HT1080 (cell line): ENCODE measurements at regions not wholly inside any gene's neighbourhood (a gene's known extent, or its start where the extent isn't known, plus 50 kb on each side); places are given as distances from the start of the nearest gene placed in this dataset.
"Not testable (repeated sequence)": the region's sequence is repeated elsewhere in the genome, so short reads cannot be mapped to it uniquely, and the experiment has no call there.

Experiments used
- DNase-seq: peaks from one replicate; pipeline ENCODE4 v3.0.0-alpha.2; 2015; ENCODE audit warnings: low read depth

DNA sequence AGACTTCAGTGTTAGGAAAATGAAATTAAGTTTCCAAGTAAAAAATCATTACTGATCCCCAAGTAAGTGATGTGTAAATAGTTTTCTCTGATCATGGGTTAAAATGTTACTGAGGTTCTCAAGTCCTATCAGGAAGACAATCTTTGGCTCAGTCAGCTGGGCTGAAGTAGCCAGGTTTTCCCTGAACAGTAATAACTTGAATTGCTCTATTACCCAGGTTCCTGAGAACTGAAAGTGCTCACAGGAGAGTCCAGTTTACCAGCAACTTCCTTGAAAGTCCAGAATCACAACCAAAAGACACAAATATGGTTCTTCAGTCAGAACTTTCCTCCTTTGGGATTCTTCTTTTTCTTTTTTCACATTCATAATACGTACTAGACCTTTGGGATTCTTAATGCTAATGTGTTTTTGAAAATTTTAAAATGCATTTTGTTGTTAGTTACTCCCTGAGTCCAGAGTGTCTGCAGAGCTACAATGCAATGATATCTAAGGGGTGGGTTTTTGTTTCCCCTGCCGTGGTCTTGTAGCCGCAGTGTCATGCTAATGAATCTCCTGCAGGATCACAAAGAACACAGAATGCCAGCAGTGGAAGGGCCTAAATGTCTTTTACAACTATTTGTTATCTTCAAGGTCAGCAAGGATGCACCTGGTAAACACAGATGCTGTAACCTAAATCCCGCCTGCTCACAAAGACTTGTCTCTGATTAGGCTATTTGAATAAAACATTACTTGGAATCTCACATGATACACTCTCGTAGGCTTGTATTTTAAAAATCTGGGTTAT is 439.8 kb upstream of the NR3C2 start:
- DNase-seq: no peak

DNA sequence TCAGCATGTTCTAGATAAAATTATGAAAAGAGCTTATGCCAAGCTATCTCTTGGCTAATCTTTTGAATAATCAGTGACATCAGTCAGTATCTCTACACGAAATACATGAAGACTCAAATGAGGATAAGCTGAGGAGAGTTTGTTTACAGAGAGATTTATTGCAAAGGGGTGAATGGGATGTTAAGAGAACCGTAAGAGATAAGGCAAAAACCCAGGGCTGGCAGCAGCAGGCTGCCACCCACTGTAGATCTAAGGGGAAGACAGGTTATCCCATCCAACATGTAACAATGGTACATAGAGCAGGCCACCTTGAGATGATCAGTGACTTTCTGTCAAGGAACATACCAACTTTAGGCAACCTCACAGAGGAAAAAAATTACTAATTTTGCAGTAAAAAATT is 432.1 kb upstream of the NR3C2 start:
- no peak for DNase-seq

DNA sequence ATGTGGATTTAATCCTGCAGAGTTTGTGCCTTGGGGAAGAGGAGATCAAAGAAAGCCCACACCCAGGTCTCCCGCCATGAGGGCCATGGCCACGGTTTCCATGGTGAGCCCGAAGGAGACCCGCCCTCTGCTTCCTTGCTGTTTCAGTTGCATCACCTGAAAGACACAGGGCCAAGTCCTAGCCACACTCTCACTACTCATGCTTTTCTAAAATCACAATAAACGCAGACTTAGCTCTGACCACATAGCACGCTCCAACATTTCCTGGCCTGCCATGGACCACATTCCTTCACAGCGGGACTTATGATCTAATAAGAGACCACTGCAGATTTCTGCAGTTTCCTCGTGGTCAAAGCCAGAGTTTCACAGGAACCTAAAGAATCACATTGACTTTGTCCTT is 426.0 kb upstream of the NR3C2 start:
- DNase-seq: no peak

DNA sequence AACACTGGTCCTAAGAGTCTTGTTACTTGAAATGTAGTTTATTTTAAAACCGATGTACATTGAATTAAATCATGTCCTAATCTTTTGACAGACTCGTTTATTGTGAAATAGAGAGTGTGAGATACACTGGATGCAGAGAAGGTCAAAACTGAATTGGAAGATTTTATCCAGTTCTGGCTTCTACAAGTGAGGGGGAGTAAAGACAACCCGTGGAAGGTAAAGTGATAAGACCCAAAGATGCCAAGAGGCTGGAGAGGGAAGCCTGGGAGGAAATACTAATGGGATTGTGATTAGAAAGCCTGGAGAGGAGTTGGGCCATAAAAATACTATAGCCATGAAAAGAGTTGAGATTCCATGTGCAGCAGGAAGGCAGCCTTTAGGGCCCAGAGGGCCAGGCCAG is 424.5 kb upstream of the NR3C2 start:
- DNase-seq: no peak

DNA sequence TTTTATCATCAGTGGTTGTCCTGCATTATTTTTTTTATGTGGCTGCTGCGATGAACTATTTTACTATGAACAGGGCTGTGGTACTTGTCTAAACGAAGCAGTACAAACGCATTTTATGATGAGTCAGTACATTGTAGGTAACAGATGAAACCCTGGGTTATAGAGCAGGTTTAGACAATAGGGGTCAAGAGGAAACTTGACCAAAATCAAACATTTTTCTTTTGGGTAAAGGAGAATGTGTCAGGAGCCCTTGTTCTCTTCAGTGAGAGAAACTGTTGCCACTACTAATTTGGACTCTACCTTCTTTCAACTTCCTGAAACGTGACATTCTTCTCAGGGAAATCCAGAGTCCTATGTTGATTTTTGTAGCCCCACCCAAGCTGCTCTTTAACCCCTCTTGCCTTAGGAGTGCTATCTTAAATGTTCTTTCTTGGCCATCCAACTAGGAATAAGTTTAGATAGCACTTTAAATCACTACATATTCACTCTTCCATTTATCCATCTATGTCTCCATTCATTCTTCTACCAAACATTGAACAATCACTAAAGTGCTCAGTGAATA is 415.8 kb upstream of the NR3C2 start:
- no peak for DNase-seq

DNA sequence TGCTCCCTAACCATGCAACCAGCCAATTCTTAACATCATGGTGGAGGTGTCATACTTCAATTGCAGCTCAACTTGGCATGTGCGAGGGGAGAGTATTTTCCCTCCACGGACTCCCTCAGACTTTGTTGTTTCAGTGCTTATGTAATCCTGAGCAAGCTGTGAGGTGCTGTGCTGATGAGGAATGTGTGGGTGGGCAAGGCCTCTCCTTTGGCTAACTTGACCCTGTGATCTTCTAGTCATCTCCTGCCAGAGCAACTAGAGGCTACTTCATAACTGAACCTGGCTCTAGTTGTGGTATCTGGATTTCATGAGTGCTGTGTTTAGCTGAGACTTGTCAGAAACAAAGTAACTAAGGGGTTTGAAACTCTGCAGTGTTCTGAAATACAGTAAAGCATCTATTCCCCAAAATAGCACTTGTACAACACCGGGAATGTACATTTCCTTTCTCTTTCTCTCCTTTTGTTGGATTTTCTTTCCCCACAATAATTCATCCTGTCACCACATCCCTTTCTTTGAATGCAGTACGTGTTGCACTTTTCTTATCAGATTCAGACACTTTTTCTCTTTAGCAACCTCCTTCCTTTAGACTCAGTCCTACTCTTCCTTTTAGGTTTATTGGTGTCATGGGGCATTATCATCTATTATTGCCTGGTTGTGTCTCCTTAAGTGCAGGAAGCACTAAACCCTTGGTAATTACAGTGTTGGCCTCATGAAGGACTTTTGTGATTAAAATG is 415.2 kb upstream of the NR3C2 start:
- no peak for DNase-seq

DNA sequence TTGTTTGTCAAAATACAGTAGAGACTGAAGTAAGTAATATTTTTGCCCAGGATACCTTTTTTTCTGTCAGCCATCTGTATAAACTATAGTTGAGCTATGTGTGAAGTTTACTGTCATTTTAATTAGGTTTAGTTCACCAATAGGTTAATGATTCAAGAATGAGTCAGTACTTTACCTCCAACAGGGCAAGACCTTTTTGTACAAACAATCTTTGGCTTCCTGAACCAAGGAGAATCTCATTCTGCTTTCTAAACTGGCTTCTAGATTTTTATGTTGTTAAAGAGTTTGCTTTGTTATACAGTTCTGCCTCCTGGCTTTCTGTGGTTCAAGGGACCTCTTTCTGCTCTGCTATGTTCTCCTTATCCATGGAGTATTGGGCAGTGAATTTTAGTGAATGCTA is 412.0 kb upstream of the NR3C2 start:
- DNase-seq: no peak

DNA sequence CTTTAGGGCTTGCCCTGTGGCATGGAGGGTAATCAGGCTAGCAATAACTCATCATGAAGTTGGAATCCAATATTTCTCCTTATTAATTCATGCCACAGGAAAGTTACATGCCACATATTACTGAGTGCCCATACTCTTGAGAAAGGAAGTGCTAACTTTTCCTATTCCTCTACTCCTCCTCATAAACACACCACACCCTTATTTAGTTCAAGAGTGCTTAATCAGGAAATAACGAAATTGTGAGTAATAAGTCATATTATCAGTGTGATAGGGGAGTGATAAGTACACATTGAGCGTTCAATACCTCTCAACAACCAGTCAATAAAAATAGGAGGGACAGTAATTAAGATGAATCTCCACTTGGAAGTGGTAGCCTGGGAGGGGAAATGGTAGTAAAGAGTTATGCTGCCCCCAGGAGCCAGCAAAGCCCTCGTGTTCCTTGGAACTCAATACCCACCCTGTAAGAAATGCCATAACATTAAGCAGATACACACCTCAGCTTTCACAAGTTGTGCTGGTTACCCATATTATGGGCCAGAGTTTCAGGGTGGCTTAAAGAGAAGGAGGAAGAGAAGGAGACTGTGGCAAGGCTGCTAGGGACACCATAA is 410.0 kb upstream of the NR3C2 start:
- peak; percentile 23 for DNase-seq

DNA sequence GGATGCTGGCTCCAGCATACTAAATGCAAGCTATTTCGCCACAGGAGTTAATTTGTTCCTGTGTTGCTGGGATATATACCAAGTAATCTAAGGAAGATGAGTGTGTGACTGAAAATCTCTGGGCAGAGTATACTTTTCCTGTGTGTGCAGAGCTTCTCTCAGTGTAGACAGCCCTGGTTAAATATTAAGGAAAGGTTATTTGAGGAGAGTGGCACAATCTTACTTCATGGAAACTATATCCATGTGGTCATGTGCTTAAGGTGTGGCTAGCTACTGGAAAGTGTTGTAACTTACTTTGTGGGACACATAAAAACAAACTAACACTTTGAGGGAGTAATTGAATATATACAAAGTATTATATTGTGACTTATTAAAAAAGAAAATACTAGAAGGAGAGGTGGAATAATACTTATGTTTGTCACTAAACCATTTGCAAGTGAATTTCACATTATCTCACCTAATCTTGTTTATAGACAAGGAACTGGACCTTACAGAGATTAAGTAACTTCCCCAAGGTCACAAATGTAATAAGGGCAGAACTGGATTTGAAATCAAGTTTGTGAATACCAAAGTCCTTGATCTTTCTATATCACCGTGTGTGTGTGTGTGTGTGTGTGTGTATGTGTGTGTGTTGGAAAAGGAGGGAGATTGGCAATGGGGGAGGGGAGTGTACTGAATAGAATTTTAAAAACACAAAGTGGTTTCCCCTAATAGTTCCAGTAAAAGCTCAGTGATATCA is 408.2 kb upstream of the NR3C2 start:
- DNase-seq: no peak

DNA sequence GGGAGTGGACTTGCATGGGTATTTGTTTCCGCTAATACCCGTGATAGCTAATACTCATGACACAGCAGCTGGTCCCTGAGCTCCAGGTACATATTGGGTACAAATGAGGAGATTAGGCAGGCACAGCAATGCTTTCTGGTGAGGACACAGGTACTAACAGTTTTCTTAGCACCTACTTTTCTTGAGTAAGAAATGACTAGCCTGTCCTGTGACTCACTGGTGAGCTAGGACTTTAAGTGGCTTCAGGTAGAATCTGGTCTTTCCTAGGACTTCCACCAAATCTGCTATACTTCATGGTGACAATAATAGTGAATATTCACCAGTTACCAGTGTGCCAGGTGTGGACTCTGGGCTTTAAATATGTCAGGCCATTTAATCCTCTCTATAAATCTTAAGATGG is 407.4 kb upstream of the NR3C2 start:
- DNase-seq: no peak

DNA sequence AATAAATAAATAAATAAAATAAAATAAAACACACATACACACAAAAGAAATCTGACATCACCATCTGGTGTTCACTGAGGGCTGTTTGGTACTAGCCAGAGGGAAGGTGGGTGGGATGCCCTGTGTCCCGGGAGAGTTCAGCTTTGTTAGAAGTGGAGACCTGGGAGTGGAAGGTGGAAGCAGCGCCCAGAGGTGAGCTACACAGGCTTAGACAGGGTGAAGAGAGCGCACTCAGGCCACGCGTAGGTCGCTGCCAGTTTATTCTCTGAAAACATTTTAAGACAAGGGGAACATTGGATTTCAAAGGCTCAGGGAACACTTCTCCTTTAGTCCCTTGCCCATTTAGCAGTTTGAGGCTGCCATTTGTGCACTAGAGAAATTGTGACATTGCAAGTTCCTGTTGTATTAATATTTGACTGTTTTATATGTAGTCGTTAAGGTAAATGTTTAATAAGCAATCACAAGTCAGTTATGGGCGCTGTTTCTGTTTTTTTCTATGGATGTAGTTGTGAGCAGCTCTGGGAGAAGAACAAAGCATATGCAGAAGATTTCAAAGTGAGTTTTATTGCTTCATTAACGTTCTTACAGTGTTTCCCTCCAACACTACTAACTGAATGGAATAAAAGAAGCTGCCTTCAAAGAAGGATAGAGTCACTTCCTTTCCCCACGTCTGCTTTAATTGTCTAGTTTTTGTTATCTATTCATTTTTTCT is 405.5 kb upstream of the NR3C2 start:
- no peak for DNase-seq

DNA sequence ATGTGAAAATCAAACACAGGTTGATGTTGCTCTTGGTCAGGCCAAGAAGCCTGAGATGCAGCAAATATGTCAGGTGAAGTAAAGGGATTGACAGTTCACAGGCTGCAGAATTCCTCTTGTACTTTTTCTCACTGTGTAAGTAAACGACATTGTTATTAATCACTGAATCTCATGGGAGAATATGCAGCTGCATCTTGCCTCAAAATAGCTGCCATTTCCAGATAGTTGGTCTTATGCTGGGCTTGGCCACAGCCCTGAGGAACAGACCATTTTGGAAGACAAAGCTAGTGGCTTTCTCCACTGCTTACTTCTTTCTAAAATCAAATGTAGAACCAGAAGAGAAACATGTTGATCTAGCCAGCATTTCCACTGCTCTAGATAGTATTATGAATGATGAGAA is 403.4 kb upstream of the NR3C2 start:
- no peak for DNase-seq

DNA sequence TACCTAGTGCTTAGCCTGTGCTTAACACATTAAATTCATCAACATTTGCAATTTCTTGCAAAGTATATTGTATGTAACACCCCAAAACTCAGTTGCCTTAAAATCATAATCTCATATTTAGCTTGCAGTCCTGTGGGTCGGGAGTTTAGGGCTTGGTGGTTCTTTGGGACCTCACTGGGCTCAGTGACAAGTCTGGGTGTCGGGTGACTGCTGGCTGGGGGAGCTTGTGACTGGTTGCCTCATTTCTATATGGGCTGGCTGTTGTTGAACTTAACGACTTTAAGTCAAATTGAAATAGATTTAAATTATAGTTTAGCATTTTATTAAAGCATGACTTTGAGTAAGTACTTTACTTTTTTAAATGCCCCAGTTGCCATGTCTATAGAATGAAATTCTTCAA is 401.4 kb upstream of the NR3C2 start:
- DNase-seq: no peak

DNA sequence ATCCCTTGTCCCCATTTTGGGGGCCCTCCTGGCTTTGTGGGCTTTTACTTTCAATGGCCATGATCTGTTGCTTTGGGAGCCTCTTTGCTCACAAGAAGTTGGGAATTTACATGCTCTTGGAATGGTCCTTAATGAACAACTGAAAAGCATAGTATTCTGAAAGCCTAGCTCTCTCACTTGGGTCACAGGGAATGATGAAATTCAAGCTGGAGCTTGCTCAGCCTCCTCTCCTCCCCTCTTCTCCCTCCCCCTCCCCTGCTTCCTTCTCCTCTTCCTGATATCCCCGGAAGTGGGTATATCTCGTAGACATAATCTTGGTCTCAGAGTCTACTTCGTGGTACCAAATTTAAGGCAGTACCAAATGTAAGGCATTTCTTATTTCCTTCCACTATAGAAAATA is 400.6 kb upstream of the NR3C2 start:
- DNase-seq: no peak

DNA sequence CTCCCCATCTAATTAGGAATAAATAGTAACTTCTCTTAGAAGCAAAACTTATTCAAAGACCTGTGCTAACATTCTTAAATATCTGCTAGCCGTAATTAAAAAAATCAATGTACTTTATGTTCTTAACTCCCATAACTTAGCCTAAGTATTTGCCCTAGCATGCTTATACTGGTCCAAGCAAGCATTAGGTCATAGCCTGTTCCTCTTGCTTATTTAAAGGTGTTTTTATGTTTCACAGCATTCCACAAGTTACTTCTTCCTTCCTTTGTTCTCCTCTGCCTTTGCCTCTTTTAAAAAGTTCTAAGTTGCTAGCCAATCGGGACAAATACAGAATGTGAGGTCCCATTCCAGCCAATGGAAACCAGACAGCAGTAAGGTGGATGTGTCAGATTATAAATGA is 395.4 kb upstream of the NR3C2 start:
- DNase-seq: not testable (repeated sequence)

DNA sequence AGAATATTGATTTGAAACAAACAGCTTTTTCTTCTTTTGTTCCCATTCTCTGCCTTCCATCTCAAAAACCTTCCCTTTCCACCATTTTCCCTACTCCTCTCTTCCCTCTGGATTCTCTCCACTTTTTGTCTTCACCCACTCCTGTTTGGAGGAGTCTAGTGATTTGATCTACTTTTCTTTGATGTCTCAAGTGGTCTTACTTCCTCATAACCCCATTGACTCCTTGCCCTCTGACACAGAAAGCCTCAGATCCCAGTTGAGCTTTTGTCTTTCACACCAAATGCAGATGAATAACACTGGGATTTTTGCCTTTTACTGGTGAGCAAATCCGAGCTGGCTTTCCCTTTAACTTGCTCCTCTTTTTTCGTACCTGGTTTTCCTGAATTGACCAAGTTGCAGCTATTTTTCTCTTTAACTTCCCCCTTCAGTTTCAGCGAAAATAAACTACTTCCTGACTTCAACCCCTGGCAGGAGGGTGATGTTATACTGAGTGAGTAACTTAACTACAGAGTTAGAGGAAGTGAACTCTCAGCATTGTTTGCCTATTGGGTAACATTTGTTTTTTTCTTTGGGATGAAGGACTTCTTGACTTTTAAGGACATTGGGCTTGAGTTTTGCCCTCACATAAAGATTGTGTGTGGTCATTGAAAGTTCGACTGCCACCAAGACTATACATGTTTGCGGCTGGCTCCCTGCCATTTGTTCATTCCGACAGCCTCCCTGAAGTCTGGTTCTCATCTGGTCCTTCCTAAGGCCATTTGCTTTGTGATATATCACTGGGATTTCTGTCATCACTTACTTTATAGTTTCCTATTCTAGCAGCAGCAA is 392.8 kb upstream of the NR3C2 start:
- DNase-seq: peak; percentile 43

DNA sequence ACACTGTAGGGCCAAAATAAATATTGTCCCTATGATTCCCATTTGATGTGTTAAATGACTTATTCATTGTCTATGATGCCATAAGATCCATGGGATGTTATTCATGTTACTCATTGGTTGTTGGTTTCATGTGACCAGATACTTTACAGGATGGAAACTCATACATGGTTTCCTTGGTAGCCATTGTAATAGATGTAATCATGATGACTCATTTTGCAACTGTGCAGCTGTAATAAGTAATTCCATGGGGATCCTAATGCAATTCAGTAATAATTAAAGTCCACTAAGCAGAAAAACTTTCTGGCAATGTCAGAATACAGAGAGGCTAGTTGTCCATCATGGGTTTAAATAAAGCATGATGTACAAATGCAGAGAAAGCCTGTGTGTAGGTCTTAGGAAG is 389.7 kb upstream of the NR3C2 start:
- peak; percentile 87 for DNase-seq

DNA sequence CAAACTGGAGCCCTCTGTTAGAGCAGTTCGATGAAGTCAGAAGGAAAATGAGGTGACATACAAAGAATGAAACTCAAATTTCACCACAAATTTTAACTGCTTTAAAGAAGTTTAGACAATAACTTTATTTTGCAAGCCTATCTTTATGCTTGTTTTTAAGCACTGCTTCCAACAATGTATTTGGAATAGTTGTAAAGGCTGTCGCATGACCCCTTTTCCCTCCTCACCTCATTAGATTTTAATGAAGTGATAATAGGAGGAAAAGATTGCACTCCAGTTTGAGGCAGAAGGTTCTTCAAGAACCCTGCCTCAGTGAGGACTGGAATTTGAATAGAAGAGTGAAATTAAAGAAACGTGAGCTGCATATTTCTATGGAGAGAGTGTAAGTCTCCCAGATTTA is 386.1 kb upstream of the NR3C2 start:
- no peak for DNase-seq

DNA sequence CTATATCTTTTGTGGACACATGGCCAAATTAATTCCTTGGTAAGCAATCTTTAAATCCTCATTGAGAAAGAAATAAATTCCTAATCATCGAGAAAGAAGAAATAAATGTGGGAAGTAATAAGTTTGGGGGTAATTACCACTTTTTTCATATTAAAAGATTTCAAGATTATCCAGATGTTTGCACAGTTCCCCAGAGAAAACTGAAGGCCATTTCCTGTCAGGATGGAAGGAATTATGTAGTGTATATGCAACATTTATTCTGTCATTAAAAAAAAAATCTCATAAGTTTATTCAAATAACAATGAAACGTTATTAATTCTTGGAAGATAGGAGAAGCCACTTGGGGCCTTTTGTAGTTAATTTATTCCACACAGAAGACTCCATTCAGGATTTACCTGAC is 385.6 kb upstream of the NR3C2 start:
- DNase-seq: no peak

DNA sequence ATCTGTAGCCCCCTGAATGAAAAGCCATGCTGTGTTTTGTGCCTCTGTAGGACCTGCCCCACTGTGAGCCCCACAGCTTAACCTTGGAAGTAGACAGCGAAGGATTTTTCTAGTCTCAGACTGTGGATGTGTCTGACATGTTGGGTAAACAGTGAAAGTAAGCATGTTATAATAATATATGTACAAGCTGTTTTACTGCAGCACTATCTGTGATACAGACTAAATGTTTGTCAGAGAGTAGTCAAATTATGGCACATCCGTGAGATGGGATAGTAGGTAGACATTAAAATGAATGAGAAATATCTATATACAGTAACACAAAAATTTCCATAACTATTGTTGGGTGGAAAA is 381.2 kb upstream of the NR3C2 start:
- no peak for DNase-seq
